Germinal center (tissue), 1 donor: ENCODE measurements at regions not wholly inside any gene's neighbourhood (a gene's known extent, or its start where the extent isn't known, plus 50 kb on each side); places are given as distances from the start of the nearest gene placed in this dataset.

Experiments
- DNase-seq: peaks from one replicate; pipeline ENCODE4 v3.0.0; 2012; ENCODE audit warnings: mixed read lengths, low spot score

GRCh38 chr2:64829525-64829924 is 159.7 kb upstream of the SLC1A4 start:
- no peak for DNase-seq

DNA sequence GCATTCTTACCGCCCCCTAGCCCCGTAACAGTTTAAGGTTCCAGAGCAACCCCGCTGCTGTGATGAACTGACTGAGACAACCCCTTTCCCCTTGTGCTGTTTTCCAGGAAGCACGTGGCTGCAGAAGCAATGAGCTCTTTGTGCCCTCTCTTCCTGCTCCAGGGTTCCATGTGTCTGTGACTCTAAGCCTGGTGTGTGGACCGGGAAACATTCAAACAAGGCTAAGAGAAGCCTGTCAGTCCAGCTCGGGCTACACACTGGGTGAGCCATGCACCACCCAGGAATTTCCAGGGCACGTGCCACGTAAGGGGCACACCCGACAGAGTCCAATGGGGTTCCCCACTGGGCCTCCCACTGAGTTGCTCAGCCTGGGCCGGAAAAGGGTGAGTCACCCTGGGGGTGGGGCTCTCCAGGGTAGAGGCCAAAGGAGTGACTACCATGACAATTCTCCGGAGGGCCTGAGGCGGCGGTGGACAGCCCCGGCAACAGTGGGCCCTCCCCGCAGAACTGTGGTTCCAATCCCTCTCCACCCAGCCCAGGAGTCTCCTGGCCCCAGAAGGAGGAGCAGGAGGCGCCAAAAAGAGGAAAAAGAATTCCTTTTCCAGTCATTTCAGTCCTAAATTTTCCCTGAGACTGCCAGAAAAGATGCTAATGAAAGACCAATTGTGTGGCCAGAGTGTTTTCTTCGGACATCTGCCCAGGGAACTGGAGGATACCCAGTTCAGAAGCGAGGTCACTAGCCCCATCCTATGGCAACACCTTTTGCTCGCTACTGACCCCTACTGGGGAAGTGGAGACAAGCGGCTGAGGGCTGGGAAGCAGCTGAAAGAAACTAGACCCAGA is 157.8 kb upstream of the SLC1A4 start:
- peak; percentile 84 for DNase-seq

GRCh38 chr2:64831977-64832328 is 157.2 kb upstream of the SLC1A4 start:
- DNase-seq: no peak

- DNase-seq: no peak
Measured at GRCh38 chr2:64832936-64833335, 156.3 kb upstream of the SLC1A4 start.

DNA sequence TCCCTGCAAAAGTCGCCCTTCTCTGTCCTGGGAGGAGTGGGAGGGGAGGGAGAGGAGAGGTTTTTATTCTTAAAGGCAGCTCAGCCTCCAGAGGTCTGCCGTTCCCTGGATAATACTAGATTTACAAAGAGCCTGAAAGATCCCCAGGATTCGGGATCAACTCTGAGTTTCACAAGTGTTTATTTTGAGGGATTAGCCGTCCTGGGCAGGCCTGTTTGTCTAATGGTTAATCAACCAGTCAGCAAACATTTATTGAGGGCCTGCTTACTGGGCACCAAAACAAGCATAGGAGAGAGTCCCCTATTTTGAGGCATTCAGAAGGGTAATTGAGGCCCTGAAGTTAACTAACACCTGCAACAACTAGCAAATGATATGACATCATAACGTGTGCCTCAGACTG is 152.6 kb upstream of the SLC1A4 start:
- no peak for DNase-seq

DNA sequence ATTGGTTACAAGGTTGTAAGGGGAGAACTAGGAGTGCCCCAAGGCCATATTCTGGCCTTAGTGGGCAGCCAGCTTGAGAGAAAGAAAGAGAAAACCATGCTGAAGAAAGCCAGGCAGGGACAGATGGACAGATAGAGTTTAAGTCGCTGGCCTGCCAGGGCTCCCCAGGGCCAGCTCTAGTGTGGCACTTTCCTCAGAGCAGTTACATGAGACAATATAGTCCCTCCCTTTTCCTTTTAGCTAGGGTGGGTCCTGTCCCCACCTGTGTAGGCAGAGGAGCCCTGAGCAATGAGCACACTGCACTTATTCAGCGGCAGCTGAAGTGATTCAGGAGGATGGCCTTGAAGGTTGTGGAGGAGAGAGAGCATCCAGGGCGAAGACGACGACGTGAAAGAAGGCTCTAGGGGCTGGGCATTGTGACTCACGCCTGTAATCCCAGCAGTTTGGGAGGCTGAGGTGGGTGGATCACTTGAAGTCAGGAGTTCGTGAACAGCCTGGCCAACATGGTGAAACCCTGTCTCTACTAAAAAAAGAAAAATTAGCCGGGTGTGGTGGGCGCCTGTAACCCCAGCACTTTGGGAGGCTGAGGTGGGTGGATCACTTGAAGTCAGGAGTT is 152.0 kb upstream of the SLC1A4 start:
- DNase-seq: no peak

DNA sequence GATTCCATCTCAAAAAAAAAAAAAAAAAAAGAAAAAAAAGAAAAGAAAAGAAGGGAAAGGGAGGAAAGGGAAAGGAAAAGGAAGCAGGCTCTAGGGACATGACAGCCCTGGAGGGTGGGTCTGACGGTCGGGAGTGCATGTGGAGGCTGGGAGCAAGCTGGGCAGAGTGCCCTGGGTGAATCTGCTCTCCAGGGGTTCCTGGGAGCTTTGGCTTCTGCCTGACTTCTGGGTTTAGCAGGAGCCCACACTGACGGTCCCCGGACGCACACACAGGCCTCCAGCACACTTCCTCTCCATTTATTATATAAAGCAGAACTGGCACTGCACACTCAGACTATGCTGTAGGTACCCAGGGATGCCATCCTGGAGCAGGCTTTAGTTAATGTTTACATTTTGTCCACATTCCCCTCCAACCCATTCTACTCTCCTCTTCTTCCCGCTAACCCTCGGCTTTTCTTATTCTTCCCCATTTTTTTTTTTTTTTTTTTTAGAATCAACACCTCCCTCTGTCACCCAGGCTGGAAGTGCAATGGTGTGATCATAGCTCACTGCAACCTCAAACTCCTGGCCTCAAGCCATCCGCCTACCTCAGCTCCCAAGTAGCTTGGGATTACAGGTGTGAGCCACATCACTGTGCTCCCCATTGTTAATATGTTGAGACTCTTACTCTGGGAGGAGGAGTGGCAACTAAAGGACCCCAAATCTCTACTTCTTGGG is 151.1 kb upstream of the SLC1A4 start:
- no peak for DNase-seq

DNA sequence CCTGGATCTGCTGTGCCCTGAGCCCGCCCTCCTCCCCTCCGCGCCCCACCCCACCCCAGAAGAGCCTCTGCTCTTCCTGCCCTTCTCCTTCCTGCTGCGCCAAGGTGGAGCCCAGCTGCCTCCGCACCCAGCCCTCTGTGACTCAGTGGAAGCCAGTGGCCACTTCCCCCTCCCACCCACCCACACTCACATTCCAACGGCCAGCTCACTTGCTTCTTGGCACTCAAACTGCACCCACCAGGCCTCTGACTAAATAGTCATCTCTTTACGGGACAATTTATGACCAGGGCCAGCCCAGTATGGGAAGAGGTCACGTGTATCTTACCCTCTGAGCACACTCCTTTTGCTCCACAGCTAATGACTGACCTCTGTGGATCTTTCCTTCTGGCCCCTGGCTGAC is 150.4 kb upstream of the SLC1A4 start:
- no peak for DNase-seq

DNA sequence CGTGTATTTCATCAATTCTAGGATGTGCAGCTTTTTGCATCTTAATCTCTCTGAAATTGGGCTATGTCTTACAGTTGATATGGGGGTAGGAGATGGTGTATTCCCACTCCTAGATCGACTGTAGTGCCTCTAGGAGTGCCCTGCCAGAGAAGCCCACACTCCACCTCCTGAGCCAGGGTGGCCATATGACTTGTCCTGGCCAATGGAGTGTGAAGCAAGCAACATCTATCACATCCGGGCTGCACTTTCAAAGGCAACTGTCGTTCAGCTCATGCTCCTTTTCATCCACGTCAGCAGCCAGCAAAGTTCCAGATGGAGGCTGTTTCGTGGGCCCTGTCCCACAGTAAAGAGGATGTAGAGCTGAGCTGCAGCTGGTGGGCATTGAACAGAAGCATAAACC is 149.4 kb upstream of the SLC1A4 start:
- peak; percentile 81 for DNase-seq

DNA sequence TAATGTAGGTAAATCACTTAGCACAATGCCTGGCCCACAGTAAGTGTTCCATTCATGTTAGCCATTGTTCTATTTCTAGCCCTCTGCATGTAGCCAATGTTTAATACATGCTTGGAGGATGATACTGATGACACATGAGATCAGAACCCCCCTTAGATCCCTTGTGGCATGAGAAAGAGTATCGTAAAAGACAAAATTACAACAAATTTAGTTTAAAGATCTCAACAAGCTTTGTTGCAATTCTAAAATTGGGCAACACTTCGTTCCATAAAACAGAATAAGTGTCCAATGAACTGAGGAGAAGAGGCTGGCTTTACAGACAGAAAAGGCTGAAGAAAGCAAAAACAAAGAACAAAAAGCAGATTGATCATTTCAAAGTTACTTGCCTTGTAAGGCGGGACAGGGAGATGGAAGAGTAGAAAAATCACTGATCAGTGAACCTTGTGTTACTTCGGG is 148.7 kb upstream of the SLC1A4 start:
- no peak for DNase-seq

DNA sequence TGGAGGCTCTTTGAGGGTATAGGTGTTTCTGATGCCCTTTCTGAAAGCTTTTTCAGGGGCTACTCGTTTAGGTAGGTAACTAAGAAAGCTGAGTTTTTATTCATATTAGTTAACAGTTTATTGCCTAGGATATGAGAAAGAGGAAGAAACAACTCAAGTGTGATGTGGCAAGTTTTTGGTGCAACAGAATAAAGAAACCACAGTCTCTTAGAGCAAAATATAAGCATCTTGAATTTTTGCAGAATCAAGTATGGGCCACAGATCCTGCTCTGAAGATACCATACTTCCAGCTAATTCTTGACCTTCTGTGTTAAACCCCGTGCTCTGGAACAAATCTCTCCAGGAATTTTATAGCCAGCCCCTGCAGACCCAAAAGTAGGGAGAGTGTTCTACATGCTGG is 147.7 kb upstream of the SLC1A4 start:
- DNase-seq: no peak

DNA sequence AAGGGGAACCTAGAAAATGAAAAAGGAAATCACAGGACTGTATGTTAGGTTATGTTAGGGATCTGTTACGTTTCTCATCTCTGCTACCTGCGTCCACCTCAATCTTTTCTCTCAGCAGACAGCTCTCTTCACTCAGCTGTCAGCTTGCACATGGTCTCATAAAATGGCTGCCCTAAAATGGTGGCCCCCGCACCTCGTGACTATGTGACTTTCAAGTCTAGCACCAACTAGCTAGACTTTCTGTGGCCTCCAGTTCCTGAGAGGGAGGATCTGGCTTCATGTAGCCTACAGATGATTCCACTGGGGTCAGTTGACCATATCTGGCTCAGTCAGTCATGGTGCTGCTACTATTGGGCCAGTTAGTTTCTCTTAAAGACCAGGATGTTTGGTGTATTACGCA is 147.2 kb upstream of the SLC1A4 start:
- no peak for DNase-seq

- no peak for DNase-seq
Measured at GRCh38 chr2:64844087-64844486, 145.1 kb upstream of the SLC1A4 start.

DNA sequence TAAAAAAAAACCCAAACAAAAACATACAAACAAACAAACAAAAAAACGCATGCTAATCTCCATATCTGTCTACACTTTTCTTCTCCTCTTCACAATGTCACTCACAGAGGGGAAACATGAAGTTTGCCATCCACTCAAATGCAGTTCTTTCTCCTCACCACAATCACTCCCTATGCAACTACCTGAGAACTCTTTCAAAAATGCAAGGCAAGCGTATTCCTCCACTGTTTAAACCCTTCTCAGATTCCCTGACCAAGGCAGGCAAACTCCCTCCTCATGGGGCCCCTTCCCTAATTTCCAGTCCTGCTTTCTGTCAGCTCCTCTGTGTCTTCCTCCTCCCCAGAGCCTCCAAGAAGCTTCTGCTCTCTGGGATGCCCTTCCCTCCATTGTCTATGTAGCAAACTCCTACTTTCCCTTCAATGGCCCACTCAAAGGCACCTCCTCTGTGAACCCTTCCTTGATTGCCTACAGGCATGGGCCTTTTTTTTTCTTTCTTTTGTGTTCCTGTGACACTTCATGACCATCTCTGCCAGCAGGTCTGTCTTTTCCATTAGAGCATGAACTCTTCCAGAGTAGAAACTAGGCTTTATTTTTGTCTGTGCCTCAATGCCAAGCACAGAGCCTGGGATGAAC is 143.8 kb upstream of the SLC1A4 start:
- no peak for DNase-seq

- no peak for DNase-seq
Measured at GRCh38 chr2:64846177-64846576, 143.0 kb upstream of the SLC1A4 start.

DNA sequence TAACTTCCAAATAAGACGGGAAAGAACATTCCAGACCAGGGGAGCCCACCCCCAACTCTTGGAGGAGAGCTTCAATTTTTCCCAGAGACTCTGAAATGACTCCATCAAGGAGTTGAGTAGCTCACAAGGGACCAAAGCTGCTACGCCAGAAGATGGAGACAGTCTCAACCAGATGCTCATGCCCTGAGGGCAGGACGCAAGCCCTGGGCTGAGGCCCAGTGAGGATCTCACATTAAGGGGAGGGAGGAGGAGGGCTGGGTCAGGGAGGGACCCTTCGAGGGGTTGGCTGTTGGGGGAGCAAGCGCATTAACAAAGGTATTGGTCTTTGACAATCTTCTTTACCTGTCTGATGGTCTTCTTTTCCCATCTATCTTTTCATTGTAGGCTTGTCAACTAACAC is 141.3 kb upstream of the SLC1A4 start:
- no peak for DNase-seq

DNA sequence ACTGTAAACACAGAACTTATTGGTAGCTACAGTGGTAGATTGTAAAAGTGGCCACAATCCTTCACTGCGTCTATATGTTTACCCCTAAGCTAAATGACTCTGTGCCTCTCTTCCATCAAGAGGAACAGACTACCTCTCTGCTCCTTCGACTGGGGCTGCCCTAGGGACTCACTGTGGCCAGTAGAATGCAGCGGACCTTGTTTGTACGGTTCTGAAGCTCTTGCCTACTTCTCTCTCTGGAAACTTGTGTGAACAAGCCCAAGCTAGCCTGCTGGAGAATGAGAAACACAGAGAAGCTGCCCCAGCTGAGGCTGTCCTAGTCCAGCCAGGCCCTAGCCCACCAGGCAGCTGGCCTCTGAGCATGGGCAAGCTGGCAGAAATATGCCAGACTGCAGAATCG is 140.8 kb upstream of the SLC1A4 start:
- no peak for DNase-seq

DNA sequence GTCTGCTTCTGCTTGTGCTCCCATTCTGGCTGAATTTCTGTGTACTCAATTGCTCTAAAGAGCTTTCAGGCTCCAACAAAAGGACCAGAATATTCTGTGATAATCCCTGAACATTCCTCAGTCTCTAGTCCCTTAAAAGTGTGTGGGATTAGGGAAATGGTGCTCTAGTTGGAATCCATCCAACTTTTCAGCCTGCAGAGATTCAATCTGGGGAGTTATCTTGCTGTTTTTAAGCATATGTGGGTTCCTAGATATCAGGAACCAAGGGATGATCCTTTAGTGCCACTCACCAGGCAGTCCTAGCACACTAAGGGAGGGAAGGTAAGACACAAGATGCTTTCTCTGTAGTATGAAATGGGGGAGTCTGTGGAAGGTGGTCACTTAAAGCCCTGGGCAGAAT is 140.3 kb upstream of the SLC1A4 start:
- no peak for DNase-seq

DNA sequence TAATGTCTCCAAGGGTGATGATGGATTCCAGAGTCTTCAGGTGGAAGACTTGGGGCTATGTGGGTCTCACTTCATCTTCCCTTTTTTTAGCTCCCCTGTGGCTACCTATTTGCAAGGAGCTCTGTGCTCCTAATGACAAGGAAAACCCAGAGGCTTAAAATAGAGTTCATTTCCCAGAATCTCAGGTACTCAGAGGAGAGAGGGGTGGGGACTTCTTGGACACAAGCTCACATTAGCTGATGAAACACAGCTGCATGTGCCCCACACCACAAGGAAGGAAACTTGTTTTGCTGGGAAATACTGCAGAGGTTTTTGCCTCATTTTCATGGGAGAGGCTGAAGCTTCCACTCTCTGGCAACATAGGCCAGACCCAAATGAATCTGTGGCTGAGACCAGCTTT is 138.6 kb upstream of the SLC1A4 start:
- DNase-seq: no peak

DNA sequence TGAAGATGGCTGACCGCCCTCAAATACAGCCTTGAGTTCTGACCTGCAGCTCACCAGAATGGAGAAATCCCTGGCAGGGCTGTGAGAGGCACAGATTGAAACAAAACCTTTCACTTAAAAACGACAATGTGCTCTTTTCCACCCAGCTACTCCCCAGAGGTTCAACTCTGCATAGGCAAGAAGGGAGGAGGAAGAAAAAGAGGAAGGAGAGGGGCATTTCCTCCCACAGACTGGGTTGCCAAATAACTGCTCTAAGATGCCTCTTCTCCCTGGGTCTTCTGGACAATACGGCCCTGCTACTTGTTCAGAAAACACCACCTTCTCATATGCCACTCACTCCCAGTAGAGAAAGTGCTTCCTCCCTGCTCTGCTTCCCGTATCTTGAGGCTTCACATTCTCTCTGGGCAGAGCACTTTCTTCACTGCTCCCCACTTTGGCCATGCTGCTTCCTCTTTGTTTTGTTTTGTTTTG is 136.4 kb upstream of the SLC1A4 start:
- DNase-seq: peak; percentile 59

DNA sequence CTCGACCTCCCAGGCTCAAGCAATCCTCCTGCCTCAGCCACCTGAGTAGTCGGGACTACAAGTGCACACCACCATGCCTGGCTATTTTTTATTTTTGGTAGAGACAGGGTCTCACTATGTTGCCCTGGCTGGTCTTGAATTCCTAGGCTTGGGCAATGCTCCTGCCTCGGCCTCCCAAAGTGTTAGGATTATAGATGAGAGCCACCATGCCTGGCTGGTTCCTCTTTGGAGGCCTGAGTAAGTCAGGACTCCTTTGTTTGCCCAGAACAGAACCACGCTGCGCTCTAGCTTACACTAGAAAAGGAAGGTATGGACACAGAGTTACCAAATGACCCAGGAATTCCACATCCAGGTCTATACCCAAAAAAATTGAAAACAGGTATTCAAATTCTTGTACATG is 135.9 kb upstream of the SLC1A4 start:
- no peak for DNase-seq

- DNase-seq: no peak
Measured at GRCh38 chr2:64853894-64854293, 135.3 kb upstream of the SLC1A4 start.
